LNCAP (cell line): ENCODE measurements at regions not wholly inside any gene's neighbourhood (a gene's known extent, or its start where the extent isn't known, plus 50 kb on each side); places are given as distances from the start of the nearest gene placed in this dataset.

Experiments used
- TF ChIP-seq, protein P1 (sequence below): fragments of 450-650 bp; IDR thresholded peaks from 2 replicates; pipeline ENCODE4 v1.5.1; 2017; ENCODE audit warnings: mild to moderate bottlenecking

DNA sequence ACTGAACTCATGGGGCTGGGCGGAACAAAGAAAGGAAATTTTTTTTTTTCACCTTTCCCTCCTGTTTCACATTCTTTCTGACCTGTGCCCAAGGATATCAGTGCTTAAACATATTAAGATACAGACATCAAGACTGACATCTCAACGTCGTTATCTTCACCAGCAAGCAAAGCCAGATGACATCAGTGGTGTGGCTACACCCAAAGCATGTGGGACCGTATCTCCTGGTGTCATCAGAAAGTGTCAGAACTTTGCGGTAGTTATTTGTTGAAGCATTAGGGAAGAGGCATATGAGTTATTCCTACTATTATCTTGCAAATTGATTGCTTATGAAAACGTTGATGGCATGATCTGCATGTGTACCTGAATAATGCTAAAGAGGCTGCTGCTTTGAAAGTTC, 487.4 kb downstream of the TLE4 start:
- TF ChIP-seq, protein P1, sequence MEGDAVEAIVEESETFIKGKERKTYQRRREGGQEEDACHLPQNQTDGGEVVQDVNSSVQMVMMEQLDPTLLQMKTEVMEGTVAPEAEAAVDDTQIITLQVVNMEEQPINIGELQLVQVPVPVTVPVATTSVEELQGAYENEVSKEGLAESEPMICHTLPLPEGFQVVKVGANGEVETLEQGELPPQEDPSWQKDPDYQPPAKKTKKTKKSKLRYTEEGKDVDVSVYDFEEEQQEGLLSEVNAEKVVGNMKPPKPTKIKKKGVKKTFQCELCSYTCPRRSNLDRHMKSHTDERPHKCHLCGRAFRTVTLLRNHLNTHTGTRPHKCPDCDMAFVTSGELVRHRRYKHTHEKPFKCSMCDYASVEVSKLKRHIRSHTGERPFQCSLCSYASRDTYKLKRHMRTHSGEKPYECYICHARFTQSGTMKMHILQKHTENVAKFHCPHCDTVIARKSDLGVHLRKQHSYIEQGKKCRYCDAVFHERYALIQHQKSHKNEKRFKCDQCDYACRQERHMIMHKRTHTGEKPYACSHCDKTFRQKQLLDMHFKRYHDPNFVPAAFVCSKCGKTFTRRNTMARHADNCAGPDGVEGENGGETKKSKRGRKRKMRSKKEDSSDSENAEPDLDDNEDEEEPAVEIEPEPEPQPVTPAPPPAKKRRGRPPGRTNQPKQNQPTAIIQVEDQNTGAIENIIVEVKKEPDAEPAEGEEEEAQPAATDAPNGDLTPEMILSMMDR = no peak

DNA sequence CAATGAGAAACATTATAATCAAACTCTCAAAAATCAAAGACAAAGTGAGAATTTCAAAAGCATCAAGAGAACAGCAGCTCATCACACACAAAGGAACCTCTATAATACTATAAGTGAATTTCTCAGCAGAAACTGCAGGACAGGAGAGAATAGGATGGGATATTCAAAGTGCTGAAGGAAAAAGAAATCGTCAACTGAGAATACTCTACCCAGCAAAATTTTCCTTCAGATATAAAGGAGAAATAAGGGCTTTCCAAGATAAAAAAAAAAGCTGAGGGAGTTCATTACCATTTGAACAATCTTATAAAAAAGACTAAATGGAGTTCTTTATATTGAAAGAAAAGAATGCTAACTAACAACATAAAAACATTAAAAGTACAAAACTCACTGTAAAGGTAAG, 481.1 kb downstream of the TLE4 start:
- TF ChIP-seq, protein P1 = no peak

- TF ChIP-seq, protein P1 = no peak
Measured at GRCh38 chr9:80049096-80049782, 477.5 kb downstream of the TLE4 start.

DNA sequence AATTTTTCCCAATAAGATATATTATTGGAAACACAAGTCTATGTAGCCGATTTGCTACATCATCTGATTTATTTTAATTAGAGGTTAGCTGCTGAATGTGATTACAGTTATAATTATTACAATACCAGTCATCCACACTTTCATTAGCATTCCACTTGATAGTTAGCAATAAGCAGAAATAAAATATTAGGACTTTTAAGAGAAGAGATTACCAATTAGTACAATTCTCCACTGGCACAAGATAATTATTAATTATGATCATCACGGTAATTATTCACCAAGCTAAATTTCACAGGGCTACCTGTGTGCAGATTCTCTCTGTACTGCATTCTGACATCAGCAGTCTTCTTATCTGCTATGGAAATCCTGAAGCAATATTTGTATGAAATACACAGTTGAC, 474.7 kb downstream of the TLE4 start:
- TF ChIP-seq, protein P1 = no peak

- TF ChIP-seq, protein P1 = no peak
Measured at GRCh38 chr9:80041821-80042220, 470.1 kb downstream of the TLE4 start.

DNA sequence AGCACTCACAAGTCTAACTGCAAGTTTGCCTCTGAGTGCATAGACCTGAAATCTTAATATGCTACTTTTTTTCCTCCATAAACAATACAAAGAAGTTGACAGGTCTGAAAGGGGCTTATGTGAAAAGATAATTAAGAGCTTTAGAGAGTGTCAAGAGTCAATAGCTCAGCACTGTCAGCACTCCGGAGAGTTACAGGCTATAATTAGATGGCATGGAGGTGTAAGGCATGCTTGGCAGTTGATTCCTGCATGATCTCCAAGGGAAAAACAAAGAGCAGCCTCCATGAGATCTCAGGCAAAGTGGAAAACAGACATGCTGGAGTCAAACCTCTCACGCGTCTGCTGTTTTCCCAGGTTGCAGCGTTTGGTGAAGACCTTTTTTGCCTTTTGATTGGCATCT, 468.7 kb downstream of the TLE4 start:
- TF ChIP-seq, protein P1 = no peak

GRCh38 chr9:80030801-80031200, 459.0 kb downstream of the TLE4 start:
- TF ChIP-seq, protein P1 = no peak

- TF ChIP-seq, protein P1 = no peak
Measured at GRCh38 chr9:80028501-80028900, 456.7 kb downstream of the TLE4 start.
